ACHN (cell line): ENCODE measurements at regions not wholly inside any gene's neighbourhood (a gene's known extent, or its start where the extent isn't known, plus 50 kb on each side); places are given as distances from the start of the nearest gene placed in this dataset.
A peak's percentile ranks its signal among the peaks of the same experiment; 100 is the strongest.
"Not testable (repeated sequence)": the region's sequence is repeated elsewhere in the genome, so short reads cannot be mapped to it uniquely, and the experiment has no call there.

Source experiments
- DNase-seq: peaks from one replicate; pipeline ENCODE4 v3.0.0-alpha.2; 2015
- in situ Hi-C: cut with HindIII; loops from 2 replicates; pipeline ENCODE4 v1.10.0; 2017; ENCODE audit warnings: low sequenced_read_pairs, low pct_ligation_motif_present, low pct_unique_long_range_greater_than_20kb

DNA sequence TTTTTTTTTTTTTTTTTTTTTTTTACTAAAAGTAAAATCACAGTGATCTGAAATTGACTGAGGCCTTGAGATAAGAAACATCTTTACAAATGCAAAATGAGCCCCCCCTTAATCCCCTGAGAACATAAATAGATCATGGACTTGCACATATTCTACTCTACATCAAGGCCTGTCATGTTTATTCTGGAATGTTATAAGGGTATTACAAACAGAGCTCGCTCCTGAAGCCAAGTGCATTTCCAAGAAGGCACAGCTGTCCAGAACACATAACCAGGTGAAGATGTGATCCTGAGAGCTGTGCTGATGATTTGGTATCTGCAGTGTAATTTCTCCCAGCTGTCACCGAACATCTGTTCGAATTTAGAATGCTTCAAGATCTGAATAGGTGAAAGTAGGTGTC lies 384.5 kb downstream of the GPAT3 start:
- in situ Hi-C loops = no loop called here
- DNase-seq = no peak

DNA sequence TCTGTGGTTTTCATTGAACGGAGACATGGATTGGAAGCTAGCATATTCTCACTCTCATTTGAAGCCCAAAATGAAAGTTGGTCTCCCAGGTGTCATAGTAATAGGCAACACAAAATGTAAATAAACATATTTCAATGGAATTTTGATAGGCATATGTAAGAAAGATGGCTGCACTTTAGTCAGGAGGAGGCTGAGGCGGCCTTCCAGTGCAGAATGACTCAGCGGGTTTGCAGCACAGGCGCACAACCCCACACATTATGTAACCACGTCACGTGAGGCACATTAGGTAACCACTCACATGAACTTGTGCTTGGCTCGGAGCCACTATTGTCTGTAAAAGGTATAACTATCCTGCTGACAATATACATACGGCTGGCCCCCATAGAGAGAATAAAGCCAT lies 381.7 kb downstream of the GPAT3 start:
- in situ Hi-C loops = no loop called here

DNA sequence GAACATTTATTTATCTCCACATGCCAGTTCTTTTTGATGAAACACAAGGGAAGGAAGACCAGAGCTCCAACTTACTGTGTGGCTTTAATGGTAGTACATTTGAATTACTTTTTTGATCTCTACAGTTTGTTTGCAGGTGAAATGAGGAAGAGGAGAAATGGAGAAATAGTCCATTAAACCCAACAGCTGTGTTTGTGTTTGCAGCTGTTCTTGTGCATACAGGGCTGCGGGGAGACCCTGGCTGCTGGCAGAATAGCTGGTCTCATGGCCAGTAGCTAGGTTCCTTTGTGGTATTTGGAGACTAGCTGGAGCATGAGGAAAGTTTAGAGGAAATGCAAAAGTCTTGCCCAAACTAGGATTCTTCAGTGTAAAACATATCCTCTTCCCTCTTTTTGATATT lies 374.8 kb downstream of the GPAT3 start:
- DNase-seq = no peak

More for the DNA sequence above, 381.7 kb downstream of the GPAT3 start:
- DNase-seq = no peak

DNA sequence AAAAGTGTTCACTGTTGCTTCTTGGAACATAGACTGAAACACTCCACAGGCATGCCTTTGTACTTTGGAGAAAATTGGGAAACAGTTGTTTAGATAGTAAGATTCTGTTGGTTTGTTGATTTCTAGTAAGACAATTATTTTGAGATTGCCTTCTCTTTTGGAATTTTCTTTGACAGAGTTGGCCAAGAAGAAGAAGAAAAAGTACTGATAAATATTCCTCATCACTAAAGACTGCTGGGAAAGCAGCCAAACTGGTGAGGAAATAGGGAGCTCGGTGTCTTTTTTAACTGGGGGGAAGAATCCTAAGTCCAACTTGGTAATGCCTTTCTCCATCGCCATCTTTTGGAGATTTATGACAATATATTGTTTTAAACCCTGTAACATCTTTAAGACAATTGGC lies 370.7 kb downstream of the GPAT3 start:
- DNase-seq = no peak
- in situ Hi-C loops = no loop called here

More for the DNA sequence above, 374.8 kb downstream of the GPAT3 start:
- in situ Hi-C loops = no loop called here

DNA sequence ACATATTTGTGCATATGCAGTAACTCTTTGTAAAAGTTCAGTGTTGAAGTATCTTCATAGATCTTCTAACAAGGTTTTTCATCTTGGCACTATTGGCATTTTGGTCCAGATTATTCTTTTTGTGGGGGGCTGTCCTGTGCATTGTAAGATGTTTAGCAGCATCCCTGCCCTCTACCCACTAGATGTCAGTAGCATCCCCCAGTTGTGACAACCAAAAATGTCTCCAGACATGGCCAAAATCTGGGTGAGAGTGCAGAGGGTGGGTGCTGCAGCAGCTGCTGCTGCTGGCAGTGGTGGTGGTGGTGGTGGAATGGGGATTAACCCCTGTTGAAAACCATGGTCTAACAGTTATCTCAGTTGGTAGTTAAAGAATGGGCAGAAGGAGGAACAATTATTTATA lies 370.0 kb downstream of the GPAT3 start:
- in situ Hi-C loops = no loop called here
- peak; percentile 19 for DNase-seq

DNA sequence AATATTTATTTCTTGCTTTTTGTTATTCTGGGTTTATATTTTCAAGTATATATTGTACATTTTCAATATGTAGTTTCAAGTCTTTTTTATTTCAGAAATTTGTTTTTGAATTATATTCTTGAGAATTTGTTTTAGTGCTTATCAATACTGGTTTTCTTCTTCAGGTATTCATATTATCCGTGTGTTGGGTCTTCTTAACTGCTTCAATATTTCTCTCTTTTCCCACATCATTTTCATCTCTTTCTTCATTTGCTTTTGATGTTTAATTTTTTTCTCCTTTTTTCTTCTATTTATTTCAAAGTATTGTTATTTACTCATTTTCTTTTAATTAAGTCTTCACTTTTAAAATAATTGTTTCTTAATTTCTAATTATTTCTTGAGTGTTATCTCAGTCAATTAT lies 367.8 kb downstream of the GPAT3 start:
- in situ Hi-C loops = not testable (repeated sequence)

DNA sequence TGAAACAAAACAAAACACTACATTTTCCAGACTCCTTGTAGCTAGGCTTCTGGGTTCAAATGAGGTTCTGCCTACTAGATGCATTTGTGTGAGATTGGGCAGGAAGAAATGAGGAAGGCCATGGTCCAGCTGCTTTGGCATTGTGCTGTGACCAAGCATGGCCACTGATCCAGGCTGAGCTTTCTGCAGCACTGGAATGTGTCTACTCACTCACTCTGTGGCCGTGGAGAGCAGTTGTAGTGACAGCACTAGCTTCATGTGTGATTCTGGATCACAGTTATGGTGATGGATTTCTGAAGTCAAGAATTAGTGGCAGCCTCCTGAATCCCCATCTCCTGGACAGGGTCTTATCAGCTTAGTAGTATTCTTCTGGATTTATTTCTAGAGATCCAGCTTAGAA lies 358.9 kb downstream of the GPAT3 start:
- in situ Hi-C loops = no loop called here
- no peak for DNase-seq

More for the DNA sequence above, 367.8 kb downstream of the GPAT3 start:
- not testable (repeated sequence) for DNase-seq

DNA sequence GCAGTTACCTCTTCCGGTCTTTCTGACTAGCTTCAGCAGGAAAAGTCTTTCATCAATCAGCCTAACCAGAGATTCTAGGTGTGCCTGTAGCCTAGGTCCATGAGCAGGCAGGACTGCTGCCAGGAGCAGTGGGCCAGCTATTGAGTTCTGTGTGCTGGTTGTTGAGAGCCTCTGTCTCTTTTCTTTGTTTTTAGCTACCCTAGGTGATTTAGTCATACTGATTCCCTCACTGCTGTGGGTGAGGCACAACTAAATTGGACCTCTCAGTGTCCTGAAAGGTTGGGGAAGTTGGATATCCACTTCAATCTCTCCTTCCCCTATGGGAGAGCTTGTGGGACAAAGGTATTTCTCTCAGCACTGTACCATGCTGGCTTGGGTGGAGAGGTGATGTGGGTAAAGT lies 354.9 kb downstream of the GPAT3 start:
- in situ Hi-C loops = no loop called here
- peak; percentile 30 for DNase-seq

DNA sequence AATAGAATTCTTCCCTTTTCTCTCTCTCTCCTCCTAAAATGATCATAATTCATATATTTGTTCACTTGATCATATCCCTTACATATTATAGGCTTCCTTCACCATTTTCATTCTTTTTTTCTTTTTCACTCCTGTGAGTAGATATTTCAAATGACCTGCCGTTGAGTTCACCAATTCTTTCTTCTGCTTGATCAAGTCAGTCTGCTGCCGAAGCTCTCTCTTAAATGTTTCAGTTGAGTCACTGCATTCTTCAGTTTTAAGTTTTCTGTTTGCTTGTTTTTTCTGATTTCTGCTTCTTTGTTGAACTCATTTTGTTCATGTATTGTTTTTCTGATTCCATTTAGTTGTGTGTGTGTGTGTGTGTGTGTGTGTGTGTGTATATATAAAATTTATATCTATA lies 354.3 kb downstream of the GPAT3 start:
- DNase-seq = peak; percentile 49
- in situ Hi-C loops = no loop called here

DNA sequence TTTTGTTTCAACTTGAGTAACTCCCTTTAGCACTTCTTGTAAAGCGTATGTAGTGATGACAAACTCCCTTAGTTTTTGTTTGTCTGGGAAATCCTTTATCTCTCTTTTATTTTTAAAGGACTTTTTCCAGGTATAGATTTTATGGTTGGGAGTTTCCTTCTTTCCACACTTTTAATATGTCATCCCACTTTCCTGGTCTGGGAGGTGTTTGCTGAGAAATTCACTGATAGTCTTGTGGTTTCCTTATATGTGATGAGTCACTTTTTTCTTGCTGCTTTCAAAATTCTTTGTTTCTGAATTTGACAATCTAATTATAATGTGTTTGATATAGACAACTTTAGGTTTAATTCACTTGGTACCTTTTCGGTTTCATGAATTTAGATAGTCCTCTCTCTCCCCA lies 353.9 kb downstream of the GPAT3 start:
- peak; percentile 64 for DNase-seq

DNA sequence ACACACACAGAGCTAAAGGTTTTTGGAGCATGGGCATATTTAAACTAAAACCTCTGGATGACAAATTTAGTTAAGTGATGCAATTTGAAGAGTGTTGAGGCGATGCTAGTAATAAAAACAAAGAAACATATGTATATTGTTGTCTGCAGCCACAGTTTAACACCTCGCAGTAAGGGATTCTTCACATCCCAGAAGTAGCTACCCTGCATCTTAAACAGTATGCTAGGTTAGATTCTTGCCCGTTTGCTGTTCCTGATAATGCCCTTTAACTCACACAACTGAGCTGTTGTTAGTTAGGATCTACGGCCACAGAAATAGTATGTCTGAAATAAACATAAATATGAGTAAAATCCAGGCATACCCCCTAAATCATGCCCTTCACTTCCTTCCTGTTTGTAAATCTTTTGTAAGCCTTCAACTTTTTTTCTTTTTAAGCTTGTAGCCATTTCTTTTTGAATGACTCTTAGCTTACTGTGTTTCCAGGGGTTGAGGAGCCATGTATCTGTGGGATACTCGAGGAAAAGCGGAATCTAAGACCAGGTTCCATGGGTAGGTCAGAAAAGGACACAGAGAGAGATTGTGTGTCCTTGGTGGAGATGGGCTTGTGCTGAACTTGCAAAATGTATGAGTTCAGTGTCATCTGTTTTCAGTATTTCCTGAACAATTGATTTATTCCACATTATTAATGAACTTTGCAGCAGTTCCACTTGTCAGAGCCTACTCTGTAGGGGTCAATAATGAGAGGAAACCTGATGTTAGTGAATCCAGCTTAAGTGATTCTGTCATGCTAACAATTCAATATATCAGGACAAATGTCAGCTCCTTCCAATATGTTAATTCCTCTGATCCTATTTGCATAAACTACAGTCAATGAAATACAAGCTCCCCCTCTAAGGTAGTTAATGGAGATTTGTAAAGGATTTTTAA lies 349.6 kb downstream of the GPAT3 start:
- no peak for DNase-seq
- in situ Hi-C loops = no loop called here

More for the DNA sequence above, 353.9 kb downstream of the GPAT3 start:
- in situ Hi-C loops = no loop called here

DNA sequence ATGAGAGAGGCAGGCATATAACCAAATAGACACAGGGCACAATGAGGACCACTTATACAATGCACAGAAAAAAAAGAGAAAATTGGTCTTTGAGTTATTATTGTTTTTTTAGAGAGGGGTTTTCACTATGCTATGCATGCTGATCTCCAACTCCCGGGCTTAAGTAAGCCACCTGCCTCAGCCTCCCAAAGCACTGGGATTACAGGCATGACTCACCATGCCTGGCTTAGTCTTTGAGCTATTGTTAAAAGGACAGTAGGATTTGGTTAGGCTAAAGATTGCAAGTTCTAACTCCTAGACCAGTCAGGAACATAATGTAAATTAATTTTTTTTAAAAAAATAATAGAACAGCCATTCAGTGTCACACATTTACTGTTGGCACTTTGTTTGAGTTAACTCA lies 340.1 kb downstream of the GPAT3 start:
- in situ Hi-C loops = no loop called here
- DNase-seq = no peak

DNA sequence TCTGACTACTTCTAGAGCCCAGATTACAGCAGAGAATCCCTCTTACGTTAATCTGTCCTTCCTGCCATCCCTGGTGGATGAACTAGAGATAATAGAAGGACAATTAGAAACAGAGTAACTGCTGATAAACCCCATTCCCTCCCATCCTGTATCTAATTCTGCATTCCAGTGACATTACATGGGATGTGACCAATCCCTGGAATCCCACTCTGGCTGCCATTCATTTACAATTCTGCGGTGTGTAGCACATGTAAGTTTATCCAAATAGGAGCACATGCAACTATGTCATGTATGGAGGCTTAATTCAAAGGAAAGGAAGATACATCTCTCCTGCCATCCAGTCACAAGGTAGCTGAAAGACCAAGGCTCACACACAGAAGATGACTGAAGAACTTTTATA lies 339.5 kb downstream of the GPAT3 start:
- no peak for DNase-seq
- in situ Hi-C loops = no loop called here

DNA sequence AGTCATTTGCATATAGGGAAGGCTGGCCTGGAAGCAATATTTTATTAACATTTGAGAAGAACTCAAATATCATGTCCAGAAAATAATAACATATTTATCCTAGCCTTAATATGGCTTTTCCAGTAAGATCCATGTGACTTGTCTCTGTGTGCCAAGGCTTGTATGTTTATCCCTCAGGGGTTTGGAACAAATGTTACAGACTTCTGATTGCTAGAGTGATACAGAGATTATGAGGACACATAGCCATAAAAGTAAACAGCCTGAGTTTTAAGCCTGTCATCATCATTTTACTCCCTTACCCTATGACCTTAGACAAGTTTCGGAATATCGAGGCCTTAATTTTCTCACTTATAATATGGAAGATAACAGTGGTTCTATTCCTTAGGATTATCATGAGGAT lies 338.1 kb downstream of the GPAT3 start:
- in situ Hi-C loops = no loop called here
- DNase-seq = no peak

DNA sequence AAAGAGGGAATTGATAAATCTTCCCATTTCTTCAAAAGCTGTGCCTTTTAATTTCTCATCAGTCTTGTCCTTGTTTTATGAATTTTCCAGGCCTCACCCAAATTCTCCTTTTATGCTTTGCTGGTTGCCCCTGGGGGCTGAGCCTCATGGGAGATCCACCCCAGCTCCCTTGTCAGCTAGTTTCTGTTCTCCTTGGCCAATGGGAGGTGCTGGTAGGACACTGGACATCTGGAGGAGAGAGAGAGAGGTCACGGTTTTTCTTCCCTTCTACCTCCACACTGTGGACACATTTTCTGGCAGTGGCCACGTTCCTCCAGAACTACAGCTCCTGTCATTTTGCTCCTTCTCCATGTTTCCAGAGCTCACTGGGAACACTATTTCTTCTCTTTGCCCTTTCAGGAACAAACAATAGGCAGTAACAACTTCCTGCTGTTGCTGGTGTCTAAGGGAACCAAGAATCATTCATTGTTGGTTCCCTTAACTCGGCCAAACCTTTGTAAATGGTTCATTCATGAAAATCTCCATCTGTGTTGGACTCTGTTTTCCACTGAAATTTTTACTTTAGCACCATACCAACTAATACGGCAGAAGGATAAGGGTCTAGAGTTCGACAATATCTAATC lies 334.5 kb downstream of the GPAT3 start:
- DNase-seq = no peak
- in situ Hi-C loops = no loop called here

DNA sequence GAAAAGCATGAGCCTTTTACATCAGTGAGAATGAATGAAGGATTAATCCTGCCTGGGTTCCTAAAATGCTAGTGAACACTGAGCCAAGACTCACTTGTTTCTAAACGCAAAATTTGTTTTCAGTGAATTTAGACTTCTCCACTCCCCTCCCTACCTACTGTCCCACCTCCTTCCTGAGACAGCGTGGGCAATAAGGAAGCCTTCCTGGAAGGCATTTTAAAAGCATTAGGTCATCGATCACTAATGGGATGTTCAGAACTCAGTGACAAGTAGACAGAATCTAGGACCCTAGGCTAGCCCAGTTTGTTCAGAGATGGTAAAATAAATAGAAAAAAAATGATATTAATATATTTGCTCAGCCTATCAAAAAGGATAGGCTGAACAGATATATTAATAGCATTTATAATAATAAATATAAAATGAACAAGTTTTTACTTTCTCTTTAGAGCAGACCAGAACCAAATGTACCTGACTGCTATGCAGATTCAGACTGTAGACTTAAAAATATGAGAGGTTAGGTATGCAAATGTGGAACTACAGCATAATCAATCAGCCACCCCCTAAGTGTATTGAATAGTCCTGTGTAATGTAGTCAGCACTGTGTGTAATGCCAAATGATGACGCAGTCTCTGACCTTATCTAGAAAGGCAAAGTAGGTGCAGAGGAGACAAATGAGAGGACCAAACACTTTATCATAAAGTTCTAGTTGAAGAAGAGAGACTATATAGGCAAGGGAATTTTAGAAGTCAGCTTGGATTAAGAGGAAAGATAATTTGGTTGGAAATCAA lies 331.1 kb downstream of the GPAT3 start:
- DNase-seq = peak; percentile 42
- in situ Hi-C loops = no loop called here

DNA sequence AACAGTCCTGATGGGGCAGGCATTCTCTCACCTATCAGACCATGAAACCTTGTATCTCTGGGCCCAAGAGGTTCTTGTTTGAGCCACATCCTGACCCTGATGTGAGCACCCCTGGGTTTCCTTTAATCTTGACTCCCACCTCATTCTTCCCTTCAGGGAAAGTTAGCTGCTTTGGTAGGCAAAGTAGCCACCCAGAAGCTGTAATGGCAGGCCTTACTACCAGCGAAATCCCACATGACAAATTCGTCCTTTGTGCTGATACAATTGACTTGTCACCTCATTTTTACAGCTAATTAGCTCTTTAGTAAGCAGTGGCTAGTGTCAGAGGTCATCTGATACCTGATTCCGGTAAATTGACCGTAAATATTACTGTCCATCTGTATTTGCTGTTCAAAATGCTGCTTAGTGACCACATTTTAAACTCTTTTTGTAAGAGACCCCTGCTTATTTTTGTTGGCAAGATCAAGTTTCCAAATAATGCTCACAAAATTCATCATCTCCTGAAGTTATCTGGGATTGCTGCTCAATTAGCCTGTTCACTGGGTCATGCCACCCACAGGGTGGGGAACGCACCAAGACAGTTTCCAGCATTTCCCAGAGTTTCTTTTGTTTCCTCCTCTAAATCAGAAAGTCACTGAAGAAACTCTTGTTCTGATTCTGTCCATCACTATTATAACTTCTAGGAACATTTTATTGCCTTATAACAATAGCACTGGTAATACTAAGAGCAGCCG lies 329.7 kb downstream of the GPAT3 start:
- in situ Hi-C loops = no loop called here
- no peak for DNase-seq

DNA sequence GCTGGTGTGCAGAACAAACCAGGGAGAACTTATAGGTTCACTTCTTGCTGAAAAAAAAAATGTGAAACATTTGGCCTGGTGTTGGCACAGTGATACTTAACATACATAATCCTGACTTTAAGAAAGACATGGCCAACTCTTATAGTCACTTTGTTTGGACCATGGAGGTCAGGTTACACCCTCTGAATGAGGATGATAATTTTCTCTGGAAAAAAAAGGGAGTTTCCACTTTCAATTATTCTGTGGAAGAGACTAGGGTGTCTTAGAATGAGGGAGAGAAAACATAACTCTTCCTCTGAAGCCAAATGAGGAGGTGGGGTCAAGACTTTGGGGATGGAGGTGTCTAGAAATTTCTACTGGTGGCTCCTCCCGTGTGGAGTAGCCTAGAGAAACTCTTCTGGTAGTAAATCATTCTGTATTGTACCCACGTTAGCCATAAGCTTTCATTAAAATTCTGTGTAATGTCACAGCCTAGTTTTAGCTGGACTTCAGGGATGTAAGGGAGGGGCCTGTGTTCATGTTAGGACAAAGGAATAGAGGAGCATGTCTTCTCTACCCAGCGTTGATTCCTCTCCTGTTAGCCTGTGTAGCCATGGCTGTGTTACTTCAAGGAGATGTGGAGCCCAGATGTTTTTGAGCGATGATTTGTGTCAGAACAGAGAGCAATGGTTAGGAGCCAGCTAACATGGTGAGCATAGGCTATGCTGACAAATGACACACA lies 328.3 kb downstream of the GPAT3 start:
- no peak for DNase-seq
- in situ Hi-C loops = no loop called here
